HG02943 (cell line): ENCODE measurements at regions not wholly inside any gene's neighbourhood (a gene's known extent, or its start where the extent isn't known, plus 50 kb on each side); places are given as distances from the start of the nearest gene placed in this dataset.
"Not testable (repeated sequence)": the region's sequence is repeated elsewhere in the genome, so short reads cannot be mapped to it uniquely, and the experiment has no call there.

Source experiments
- ATAC-seq: cut with Tn5 transposase; IDR thresholded peaks from one replicate; pipeline ENCODE4 v1.9.1; 2021; ENCODE audit warnings: mild to moderate bottlenecking, low read depth, moderate library complexity; ENCODE audit not compliant: unreplicated experiment

DNA sequence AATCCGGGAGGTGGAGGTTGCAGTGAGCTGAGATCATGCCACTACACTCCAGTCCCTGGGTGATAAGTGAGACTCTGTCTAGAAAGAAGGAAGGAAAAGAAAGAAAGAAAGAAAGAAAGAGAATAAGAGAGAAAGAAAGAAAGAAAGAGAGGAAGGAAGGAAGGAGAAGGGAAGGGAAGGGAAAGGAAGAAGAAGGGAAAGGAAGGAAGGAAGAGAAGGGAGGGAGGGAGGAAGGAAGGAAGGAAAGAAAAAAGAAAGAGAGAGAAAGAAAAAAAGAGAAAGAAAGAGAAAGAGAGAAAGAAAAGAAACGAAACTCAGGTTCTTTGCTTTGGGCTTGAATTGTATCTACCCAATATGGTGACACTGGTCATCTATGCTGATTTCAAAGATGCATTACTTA is 102.3 kb upstream of the GATA6 start:
- ATAC-seq, result no peak

DNA sequence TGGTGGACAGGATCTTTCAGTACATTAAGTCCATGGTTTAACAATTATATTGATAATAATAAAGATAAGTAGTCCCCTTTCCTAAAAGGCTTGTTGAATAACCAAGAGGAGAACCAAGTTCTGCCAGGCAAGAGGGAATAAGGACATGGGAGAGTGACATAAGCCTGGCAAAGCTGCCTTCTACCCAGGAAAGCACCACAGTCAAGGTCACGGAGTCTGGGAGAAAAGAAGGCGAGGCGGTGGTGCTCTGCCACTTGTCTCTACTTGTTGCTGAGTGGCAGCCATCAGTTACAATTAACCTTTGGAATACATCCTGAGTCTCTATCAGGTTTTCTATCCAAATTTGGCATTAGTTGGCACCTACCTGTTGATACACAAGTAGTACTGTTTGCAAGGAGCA is 101.7 kb upstream of the GATA6 start:
- no peak for ATAC-seq

DNA sequence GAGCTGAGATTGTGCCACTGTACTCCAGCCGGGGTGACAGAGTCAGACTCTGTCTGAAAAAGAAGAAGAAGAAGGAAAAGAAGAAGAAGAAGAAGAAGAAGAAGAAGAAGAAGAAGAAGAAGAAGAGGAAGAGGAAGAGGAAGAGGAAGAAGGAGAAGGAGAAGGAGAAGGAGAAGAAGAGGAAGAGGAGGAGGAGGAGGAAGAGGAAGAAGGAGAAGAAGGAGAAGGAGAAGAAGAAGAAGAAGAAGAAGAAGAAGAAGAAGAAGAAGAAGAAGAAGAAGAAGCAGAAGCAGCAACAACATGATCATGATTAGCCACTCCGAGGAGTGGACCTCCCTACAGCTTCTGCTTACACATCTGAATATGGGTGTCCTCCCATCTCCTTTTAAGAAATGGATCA is 100.6 kb upstream of the GATA6 start:
- not testable (repeated sequence) for ATAC-seq

DNA sequence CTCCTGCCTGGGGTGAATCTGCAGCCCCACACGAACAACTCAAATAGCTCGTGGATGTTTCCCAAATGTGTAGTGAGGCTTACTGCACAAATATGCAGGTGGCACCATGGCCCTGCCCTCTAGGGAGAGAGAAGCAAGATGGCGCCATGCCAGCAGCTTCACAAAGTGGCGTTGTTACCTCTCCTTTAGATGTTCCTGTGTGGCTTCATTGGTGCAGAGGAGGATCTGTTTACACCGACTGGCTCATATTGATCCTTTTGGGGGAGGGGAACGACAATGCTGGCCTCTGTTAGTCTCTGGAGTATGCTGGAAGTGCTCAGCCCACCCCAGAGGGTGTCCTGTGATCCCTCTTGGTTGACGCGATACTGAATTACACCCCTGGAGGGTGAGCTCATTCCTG is 99.5 kb upstream of the GATA6 start:
- no peak for ATAC-seq

DNA sequence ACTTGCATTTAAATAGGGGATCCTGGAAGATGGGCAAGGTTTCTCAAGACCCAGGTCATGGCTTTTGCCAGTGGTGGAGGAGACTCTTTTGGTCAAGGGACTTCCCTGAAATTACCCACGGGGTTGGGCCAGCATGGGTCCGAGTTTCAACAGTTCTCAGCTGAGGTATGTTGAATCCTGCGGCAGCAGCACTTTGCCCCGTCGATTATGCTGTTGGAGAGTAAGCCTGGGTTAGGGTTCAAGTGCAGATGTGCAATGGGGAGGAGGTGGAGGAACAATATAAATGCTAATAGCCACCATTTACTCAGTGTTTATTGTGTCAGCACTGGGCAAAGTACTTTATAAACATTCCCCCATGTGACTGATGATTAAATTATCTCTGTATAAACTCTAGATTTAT is 96.0 kb upstream of the GATA6 start:
- ATAC-seq, result no peak

DNA sequence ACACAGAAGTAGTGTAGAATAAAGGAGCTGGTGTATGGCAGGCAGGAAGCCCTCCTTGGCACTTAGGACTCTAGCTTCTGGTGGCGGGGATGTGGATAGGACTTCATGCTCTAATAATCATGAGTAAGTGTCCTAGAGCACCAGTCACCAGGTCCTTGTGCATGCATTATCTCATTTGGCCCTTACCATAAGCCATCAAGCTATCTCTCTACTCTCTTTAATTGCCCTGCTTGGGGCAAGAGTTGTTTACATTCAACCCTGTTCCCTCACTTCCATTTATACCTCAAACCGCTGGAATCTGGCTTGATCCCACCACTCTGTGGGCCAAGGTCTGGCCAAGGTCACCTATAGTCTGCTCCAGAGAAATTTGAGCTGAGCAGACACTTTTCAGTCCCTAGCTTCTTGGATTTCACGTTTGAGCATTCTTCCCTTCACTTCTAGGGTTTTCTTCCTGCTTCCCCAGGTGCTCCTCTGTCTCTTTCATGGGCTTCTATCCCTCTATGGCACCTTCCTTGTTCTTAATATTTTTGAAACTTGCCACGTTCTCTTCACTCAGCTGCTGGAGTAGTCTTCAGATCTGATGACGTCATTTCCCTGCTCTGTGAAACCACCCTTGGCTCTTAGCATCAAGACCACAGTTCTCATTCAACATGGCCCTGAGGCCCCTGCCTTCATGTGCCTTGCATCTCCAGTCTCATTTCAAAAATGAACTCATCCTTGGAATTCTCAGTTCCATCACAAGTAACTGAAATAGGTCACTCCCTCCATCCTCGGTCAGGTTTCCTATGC is 94.9 kb upstream of the GATA6 start:
- ATAC-seq, result no peak

DNA sequence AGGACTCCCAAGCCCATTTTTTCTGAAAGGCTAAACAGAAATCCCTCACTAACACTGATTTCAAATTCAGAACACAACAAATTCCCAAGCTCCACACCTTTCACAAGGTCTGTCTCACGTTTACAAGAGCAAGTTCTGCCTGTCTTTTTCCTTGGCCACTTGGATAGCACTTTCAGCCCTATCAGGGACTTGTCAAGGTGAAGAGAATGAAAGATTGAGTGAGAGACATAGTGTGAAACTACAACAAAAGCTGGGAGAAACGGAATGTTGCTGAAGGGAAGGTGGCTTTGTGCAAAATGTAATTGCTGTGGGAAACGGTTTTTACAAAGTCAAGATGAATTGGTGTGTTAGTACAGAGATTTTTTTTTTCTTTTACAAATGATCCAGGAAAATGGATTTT is 89.4 kb upstream of the GATA6 start:
- ATAC-seq, result no peak

DNA sequence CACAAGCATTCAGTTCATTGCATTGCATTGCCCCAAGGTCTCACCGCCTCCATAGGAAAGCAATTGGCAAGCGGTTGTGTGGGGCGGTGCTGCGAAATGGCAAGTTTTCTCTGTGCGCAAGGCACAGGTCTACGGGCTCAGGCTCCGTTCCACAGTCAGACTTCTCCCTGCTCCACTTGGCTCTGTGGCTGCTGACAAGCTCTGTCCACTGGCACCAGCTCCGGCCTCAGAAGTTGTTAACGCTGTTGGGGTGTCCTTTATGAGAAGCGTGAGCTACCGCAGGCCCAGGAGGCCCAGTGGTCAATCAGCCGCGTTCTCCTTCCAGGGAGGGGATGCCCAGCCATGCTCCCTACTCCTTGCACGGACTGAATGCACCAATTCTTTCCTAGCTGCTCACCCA is 87.0 kb upstream of the GATA6 start:
- ATAC-seq, result no peak

DNA sequence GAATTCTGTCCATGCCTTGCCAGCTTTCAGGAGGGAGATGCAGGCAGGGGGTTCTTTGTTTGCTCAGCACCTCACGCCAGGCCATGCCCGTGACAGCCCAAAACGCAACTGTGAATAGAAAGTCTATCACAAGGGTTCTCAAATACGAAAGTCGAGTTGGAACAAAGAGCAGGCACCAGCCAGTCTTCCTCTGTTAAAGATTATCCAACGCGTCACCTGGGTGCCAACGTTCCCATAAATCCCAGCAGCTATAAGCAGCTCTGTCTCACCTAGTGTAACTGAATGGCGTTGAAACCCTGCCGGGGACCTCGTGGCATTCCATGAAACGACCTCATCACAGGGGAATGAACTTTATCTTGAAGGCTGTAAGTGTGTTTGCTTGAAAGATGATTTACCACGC is 84.8 kb upstream of the GATA6 start:
- no peak for ATAC-seq

DNA sequence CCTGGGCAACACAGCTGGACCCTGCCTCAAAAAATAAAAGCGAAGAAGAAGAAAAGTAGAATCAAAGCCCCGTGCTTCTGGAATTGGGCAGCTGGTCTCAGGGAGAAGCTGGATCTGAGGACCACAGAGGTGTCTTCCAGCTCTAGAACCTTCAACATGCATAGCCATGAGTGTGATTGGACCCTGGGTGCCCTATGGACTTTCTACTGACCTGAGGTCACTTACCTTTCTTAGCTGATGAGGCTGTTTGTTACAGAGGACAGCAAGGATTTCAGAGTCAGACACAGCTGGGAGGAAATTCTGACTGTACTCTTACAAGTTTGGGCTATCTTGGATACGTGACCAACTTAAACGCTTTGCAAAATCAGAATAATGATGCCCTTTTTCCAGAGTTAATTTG is 82.4 kb upstream of the GATA6 start:
- ATAC-seq, result no peak

DNA sequence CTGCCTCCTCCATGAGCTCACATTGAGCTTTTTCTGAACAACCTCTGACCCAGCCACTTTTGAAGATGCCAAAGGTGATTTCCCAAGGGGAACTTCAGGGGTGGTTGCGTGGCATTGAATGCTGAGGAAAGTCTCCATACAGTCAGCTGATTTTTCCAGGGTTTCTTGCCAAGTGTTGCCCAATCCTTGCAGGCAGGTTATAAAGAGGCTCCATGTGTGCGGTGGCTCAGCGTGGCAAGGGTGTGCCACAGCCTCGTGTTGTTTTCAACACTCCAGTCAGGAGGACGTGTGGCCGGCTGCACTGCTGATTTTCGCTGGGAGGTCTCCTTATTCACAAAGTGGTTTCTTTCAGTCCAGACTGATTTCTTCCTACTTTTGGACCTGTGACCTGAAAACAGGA is 81.4 kb upstream of the GATA6 start:
- ATAC-seq, result no peak

DNA sequence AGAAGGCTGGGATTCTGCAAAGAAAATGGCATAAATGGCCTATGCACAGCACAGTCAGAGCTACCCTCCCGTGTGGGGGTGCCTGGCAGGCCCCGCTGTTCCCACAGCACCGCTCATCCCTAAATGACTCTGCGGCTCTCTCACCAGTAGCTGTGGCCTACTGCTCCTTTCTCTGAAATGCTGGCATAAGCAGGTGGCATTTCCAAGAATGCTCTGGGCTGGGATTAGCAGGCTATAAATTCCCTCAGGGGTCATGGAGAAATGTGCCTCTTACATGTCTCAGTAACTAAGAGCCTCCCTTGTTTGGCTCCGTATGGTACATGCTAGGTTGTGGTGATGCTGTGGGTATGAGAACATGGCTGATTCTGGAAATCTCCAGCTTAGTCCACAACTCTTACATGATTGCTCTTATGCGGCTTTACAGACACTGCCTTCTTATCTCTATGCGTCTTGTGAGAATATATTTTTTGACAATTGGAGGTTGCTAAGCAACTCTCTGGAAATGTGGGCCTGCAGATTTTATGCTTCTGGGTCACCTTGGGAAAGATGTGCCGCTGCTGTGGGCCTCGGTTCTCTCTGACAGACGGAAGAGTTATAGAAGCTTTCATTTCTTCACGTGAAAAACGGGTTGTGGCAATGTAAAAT is 80.3 kb upstream of the GATA6 start:
- no peak for ATAC-seq

DNA sequence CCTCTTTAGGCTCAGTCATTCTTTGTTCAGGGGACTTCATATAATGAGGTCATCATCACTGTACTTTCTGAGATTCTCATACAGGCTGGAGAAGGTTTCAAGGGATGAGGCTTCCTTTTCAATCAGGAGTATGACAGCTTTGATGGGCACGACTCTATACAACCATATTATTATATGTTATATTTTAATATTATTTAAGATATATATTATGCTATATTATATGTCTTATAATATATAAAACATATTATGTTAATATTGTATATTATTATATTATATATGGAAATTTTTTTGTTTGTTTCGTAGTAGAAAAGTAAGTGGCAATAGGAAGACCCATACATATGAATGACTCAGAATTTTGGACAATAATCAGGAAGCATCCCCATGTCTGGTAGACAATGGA is 78.0 kb upstream of the GATA6 start:
- ATAC-seq, result no peak

DNA sequence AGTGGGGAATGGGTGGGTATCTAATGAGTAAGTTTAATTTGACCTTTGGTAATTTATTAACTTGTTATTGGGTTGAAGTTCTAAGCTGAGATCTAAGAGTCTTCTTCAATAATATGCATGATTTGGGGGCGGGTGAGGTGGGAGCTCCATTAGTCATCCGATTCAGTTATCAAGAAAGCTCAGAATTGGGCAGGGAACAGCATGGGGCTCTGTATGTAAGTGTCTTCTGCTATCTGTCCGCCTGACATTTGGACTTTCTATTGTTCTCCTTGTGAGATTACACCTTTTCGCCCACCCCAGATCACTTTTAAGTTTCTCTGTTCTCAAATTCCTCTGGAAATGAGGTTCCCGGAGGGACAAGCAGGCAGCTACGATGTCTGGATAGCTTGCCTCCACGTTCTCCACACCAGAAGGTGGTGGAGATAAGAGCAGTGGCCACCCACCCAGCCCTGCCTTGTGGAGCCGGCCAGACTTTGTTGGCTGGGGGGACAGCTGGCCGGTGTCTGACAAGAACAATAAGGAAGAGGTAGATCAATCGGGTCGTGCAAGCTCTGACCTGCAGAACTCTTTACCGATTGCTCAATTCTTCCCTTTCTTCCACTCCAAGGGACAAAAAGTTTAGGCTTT is 75.5 kb upstream of the GATA6 start:
- no peak for ATAC-seq

DNA sequence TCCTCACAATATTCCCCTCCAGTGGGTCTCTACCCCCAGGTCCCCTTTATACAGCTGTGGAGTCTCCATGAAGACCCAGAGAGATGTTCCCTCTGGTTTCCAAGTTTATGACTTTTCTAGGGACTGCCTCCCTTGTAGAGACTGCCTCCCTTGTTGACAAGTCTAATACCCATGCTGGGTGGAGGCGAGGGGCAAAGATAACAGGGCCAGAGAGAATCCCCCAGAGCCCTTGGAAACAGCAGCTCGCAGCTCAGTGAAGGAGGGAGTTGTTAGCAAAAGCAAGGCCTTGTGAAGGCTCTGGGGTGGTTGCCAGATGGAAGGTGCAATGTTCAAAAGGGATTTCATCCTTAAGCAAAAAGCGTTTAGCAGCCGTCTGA is 75.0 kb upstream of the GATA6 start:
- ATAC-seq, result no peak

DNA sequence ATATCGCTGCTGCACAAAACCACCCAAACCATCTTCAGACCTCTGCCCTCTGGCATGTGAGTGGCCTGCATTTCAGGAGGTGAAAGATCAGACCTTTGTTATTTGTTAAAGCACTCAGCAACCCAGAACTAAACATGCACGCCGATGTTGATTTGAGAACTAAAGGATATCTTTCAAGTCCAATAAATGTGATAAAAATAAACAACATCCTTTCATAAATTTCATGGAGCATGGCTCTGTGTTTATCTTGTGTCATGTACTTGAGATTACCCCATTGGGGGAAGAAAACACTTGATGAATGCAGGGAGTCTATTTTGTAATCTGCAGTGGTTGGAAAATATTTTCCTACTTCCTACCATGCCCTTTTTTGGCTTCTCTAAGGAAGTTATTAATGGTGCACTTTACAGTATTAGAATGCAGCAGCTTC is 70.8 kb upstream of the GATA6 start:
- ATAC-seq, result no peak

DNA sequence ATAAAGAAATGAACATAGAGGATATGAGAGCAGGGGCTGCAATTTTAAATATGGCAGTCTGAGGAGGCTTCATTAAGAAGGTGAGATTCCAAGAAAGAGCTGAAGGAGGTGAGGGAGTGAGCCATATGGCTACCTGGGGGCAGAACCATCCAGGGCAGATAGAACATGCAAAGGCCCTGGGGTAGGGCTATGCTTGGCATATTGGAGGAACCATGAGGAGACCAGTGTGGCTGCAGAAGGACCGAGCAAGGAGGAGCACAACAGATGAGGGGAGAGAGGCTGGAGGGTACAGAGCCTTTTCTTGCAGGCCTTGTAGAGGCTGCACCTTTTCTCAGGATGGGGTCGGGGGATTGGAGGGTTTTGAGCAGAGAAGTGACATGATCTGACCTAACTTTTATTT is 69.5 kb upstream of the GATA6 start:
- no peak for ATAC-seq

DNA sequence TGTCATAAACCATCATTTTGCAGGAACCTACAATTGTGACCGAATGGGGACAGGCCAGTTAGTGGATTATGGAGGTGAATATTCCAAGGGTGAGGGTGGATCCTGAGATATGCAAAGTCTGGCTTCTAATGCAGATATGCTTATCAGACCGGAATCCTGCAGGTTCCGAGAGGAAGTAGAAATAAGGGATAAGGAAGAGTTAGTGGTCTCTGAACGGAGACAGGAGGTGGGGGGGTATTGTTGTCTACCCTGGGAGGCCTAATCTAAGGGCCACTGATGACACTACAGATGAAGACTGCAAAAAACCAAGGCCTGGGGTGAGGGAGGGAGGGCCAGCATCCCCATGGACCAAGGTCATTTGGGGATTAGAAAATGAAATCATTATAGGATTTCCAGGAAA is 67.7 kb upstream of the GATA6 start:
- ATAC-seq, result no peak

DNA sequence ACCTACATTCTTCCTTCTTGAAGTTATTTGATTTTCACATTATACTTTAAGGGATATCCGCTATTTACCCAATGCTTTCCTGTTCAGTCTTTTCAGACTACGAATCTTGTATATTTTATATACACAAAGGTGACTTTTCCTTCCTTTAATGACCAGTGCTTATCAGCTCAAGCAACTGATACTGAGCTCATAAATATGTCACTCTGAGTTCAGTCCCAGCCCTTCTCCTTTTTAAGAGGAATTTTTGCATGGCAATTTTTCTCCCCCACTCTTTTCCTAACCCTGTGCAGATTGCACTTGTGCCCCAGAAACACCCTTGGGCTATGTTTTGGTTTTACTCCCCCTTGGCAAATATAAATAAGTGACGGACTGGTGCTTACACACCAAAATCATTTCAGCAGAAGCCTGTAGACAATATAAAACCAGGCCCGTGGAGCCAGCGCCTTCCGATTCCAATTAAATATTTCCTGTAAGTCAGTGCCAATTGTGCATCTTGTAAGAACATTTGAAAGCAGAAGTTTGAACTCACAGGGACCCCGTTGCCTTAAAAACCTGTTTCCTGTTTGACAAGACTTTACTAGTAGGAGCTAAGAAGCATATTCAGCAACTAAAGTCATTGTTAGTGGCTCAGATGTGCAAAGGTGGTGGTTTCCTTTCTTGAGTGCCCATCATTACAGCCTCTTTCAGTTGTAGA is 66.3 kb upstream of the GATA6 start:
- no peak for ATAC-seq

DNA sequence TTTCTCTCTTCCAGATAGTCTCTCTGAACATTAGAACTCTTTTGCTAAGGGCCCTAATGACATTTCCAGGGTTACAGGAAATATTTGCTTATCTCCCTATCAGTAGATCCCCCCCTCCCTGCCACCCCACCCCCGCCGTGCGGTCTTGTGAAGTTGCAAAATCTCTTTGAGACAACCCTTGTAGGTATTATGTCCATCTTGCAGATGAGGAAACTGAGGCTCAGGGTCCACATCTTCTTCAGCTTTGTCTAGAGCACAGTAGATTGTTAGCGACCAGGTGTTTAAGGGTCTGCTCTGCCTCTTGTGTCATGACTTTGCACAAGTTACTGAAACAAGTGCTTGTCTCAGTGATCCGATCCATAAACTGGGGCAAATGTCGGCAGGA is 65.8 kb upstream of the GATA6 start:
- no peak for ATAC-seq

DNA sequence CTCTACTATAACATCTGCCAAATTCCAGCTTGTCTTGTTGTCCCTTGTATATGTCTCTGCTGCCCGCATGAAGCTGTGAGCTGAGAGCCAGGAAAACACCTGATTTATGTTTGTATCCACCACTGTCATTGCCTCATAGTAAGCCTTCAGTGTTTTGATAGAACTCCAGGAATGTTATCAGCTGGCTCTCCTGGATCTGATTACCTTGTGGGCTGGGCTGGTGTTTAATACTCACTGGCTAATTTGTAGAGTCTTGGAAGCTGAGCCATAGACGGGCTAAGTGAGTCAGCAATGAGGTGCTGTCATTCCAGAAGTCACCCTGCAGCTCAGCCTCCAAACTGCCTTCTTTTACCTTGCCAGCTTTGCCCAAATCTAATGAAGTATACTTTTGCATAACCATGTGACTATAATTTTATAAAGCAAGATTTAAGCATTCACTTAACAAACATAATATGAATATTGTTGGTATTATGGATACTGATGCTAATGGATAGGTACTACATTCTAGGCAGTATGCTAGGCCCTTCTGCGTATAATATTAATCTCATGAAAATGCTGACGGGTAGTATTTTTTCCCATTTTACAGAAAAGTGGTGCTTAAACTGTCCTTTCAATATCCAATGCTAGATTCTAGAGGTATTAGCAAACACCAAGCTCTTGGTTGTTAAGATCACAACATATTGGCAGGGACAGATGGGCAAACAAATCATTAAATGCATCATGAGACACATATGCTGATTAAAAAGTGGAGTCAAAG is 62.7 kb upstream of the GATA6 start:
- no peak for ATAC-seq
